Activated gamma-delta T cell (primary cell): ENCODE measurements at regions not wholly inside any gene's neighbourhood (a gene's known extent, or its start where the extent isn't known, plus 50 kb on each side); places are given as distances from the start of the nearest gene placed in this dataset.

Experiments used
- DNase-seq: peaks from one replicate; lab custom pipeline; 2025; lab: John Stamatoyannopoulos, UW

DNA sequence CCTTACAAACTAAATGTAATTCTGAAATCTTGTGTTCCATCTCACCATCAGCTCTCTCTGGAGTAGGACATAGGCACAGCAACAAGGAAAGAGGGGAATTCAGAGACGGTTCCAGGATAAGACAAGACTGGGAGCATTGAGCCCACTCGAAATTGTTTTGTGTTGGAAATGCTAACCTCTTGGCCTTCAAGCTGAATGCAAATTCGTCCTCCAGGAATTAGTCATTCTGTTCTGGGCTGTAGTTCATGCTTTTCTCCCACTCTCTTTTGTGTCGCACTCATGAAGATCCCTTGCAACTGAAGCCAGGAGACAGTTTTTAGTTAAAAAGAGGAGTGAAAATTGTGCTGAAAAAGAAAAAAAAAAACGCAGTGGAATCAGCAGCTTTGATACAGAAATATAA is 121.7 kb upstream of the SEMA6A start:
- no peak for DNase-seq

- DNase-seq, result no peak
Measured at GRCh38 chr5:116695681-116696080, 121.1 kb upstream of the SEMA6A start.

DNA sequence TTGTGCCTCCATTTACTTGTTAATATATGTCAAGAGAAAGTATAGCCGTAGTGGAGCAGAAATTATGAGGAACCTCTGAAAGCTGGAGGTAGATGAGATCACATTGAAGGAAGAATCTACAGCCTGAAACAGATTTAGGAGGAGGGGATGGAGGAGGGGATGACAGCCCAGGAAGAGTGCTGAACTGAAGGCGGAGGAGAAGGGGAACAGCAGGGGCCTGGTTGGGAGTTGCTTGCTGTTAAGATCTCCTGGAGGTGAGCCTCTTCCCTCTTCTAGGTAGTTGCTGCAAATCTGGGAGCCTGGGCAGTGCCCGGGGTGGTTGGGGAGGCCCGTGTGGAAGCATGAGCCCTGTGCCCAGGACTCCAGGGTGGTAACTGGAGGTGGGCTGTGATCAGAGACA is 111.8 kb upstream of the SEMA6A start:
- DNase-seq, result no peak

GRCh38 chr5:116685931-116686330 is 111.3 kb upstream of the SEMA6A start:
- DNase-seq, result no peak

DNA sequence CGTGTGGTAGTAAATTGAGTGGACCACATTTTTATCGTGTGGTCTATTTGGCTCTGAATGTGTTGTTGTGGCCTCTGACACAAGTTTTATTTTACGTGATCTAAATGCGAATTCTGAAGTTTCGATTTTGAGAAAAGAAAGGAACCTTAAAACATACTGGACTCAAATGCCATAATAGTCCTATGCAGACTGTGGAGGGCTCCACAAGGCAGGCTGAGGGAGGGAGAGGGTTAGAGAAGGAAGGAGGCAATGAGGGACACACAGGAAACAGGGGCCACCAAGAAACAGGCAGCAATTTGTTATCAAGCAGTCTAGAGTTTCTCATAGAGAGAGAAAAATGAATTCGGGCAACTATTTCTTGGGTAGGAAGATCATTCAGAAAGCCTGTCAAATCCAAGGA is 110.4 kb upstream of the SEMA6A start:
- DNase-seq, result no peak

DNA sequence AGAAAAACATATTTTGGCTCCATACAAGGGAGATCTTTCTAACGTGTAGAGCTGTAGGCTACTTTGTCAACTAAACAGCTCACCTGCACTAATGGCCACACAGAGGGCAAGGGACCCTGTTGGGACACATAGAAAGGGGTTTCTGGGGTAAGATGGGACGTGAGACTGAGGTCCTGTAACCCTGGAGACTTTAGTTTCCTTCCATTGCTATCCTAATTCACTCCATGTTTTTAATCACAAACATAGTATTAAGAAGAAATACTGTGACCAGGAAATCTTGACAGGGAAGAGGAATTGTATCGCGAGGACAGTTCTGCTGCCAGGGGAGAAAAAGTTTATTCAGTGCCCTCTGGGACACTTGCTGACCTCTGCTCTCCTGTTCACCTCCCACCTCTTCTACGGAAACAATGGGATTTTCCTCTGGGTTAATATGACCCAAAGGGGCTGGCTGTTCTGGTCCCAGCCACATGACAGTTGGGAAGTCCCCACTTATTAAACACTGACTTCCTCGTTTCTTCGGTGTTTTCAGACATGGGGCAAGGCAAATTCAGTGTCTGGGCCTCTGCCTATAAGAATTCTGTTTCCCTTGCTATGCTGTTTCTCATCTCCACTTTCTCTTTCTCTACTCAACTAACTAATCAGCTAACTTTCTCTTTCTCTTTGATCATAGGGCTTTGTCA is 106.9 kb upstream of the SEMA6A start:
- no peak for DNase-seq

DNA sequence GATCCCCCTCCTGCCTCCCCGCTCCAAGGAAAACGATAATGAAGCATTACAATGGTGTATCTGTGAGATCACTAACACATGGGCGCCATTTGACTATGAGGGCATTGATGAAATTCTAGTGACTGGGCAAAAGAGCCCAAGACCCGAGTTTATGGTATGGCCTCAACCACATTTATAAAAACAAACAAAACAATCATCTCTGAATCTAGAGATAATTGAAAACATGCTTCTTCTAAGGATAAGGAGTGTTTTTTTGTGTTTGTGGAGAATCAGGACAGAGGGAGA is 100.9 kb upstream of the SEMA6A start:
- DNase-seq, result no peak

GRCh38 chr5:116674881-116675625 is 100.4 kb upstream of the SEMA6A start:
- no peak for DNase-seq

GRCh38 chr5:116673453-116673852 is 98.8 kb upstream of the SEMA6A start:
- no peak for DNase-seq

DNA sequence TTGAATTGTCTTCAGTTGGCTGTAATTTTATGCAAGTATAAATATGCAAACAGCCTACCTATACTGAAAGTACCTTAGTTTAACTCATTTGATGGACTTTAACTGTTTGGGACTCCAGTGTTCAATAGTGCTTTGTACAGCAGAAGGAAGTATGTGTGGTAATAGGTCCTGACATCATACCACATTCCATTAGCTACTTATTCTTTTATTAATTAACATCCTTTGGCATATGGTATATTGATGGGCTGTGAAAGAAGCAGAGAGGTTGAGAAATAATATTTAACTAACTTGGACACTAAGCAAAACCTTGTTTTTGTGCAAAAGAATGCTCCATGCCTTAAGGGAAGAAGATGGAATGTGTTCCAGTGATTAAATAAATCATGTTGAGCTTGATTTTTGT is 97.6 kb upstream of the SEMA6A start:
- no peak for DNase-seq

GRCh38 chr5:116671211-116671736 is 96.7 kb upstream of the SEMA6A start:
- no peak for DNase-seq

GRCh38 chr5:116669261-116670031 is 94.8 kb upstream of the SEMA6A start:
- no peak for DNase-seq

GRCh38 chr5:116668390-116668789 is 93.8 kb upstream of the SEMA6A start:
- DNase-seq, result no peak

GRCh38 chr5:116666901-116667300 is 92.3 kb upstream of the SEMA6A start:
- DNase-seq, result no peak

DNA sequence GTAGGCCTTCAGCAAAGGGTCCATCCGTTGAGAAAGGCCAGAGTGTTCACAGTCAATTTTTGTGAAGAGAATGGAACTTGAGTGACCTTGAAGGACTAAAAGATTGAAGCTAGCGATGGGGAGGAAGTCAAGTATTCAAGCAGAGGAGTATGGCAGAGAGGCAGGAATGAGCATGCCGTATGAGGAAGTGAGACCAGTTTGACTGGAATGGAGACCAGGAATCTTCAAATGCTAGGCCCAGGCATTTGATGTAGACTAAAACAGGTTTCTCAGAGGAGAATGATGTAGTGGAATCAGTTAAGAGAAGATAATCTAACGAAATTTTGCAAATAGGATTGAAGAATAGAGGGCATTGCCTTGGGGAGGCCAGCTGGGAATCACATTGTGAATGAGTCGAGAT is 90.4 kb upstream of the SEMA6A start:
- no peak for DNase-seq

DNA sequence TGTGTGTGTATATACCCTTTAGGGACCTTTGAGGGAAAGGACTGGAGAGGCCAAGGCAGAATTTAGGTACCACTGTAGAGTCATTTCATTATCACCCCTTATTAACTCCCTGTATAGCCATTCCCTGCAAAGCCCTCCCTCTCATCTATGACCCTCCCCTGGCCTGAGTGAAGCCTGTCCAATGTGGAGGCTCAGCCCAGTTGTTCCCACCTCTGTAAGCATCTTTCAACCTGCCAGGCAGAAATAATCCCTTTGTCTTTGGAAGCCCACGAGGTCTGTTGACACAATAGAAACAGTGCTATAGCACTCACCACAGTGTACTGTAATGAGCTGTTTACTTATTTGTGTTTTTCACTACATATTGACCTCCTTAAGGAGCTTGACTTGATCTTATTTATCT is 88.5 kb upstream of the SEMA6A start:
- no peak for DNase-seq

DNA sequence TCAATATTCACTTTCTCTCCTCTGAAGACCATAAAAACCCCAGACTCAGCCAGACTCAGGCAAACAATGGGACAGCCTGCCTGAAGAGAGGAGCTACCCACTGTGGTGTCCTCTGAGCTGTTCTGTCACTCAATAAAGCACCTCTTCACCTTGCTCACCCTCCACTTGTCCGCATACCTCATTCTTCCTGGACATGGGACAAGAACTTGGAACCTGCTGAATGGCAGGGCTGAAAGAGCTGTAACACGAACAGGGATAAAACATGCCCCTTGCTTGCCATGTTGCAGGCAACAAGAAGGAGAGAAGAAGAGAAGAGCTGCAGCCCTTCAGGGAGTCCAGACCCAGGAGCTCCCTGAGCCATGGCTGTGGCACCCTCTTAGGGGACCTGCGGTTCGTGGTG is 86.8 kb upstream of the SEMA6A start:
- no peak for DNase-seq

- DNase-seq, result no peak
Measured at GRCh38 chr5:116660929-116661328, 86.3 kb upstream of the SEMA6A start.

- no peak for DNase-seq
Measured at GRCh38 chr5:116658830-116659229, 84.2 kb upstream of the SEMA6A start.

DNA sequence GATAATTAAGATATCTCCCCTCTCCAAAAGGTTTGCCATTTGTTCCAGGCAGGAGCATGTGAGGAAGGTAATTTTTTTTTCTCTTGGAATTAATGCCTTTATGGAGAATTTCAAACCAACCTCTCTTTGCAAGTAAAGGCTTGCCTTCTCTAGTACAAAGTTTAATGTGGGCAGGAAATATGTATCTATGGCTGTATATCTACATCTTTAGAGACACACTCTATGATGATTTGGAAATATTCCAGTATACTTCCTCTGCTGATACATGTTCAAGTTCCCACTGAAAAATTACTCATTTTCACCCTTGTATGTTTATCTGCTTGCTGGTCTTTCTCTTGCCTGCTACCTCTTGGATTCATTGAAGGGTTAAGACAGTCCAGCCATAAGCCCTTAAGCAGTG is 83.5 kb upstream of the SEMA6A start:
- DNase-seq, result no peak

DNA sequence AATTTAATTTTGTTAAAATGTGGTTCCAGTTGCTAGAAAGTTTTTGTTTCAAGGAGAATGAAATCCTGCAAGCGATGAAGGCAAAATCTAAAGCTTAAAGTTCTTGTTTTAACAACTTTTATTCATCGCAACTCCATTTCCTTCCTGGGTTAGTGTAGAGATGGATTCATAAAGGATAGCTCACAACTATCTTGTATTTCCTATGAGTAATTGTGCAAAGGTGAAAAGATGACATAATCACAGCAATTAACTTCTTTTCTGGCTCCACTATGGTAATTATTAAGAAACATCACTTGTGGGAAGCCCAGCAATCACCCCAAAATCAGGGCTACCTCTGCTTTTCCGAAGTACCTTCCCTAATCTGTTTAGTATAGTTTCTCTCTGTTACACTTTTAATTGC is 80.8 kb upstream of the SEMA6A start:
- no peak for DNase-seq

- no peak for DNase-seq
Measured at GRCh38 chr5:116654925-116655324, 80.3 kb upstream of the SEMA6A start.

DNA sequence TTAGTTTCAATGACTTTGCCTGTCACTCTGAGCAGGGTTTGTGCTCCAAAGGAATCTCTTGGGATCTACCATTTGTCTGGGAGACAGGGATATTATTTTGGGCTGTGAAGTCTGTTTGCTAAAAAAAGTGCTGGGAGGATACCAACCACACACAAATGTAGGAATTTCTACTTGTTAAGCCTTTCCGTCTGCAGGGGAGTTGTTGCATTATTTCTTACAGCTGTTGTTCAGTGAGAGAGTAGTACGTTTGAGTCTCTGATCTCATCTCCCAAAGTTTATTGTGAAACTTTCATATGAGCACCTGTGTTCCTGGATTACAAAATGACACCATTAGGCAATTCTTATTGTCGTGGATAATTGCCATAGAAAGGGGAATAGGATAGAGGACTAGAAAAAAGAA is 78.3 kb upstream of the SEMA6A start:
- DNase-seq, result no peak
